HG03378 (cell line): ENCODE measurements at regions not wholly inside any gene's neighbourhood (a gene's known extent, or its start where the extent isn't known, plus 50 kb on each side); places are given as distances from the start of the nearest gene placed in this dataset.
"Not testable (repeated sequence)": the region's sequence is repeated elsewhere in the genome, so short reads cannot be mapped to it uniquely, and the experiment has no call there.

Source experiments
- ATAC-seq: cut with Tn5 transposase; IDR thresholded peaks from one replicate; pipeline ENCODE4 v1.9.1; 2021; ENCODE audit warnings: mild to moderate bottlenecking, moderate library complexity; ENCODE audit not compliant: unreplicated experiment

- ATAC-seq, result peak; percentile 41
Observed at GRCh38 chr5:143594902-143595818, 191.7 kb upstream of the NR3C1 start.

GRCh38 chr5:143593723-143594122, 190.2 kb upstream of the NR3C1 start:
- ATAC-seq, result no peak

GRCh38 chr5:143592648-143593047, 189.2 kb upstream of the NR3C1 start:
- peak; percentile 81 for ATAC-seq

GRCh38 chr5:143588933-143589662, 185.6 kb upstream of the NR3C1 start:
- no peak for ATAC-seq

GRCh38 chr5:143588121-143588520, 184.6 kb upstream of the NR3C1 start:
- not testable (repeated sequence) for ATAC-seq

GRCh38 chr5:143586781-143587362, 183.4 kb upstream of the NR3C1 start:
- no peak for ATAC-seq

GRCh38 chr5:143585970-143586369, 182.5 kb upstream of the NR3C1 start:
- no peak for ATAC-seq

GRCh38 chr5:143583409-143583808, 179.9 kb upstream of the NR3C1 start:
- ATAC-seq, result peak; percentile 49

- ATAC-seq, result peak; percentile 73
Observed at GRCh38 chr5:143582869-143583268, 179.4 kb upstream of the NR3C1 start.

GRCh38 chr5:143582176-143582575, 178.7 kb upstream of the NR3C1 start:
- no peak for ATAC-seq

- ATAC-seq, result no peak
Observed at GRCh38 chr5:143581649-143582048, 178.2 kb upstream of the NR3C1 start.

GRCh38 chr5:143581147-143581546, 177.7 kb upstream of the NR3C1 start:
- no peak for ATAC-seq

GRCh38 chr5:143576711-143577484, 173.4 kb upstream of the NR3C1 start:
- ATAC-seq, result no peak

- no peak for ATAC-seq
Observed at GRCh38 chr5:143575286-143575685, 171.8 kb upstream of the NR3C1 start.

GRCh38 chr5:143574236-143574635, 170.8 kb upstream of the NR3C1 start:
- no peak for ATAC-seq

- no peak for ATAC-seq
Observed at GRCh38 chr5:143573568-143574170, 170.2 kb upstream of the NR3C1 start.

GRCh38 chr5:143572671-143573070, 169.2 kb upstream of the NR3C1 start:
- no peak for ATAC-seq

- no peak for ATAC-seq
Observed at GRCh38 chr5:143571642-143572624, 168.4 kb upstream of the NR3C1 start.

GRCh38 chr5:143570989-143571388, 167.5 kb upstream of the NR3C1 start:
- no peak for ATAC-seq
